Psoas muscle (tissue), 7 donors: ENCODE measurements at regions not wholly inside any gene's neighbourhood (a gene's known extent, or its start where the extent isn't known, plus 50 kb on each side); places are given as distances from the start of the nearest gene placed in this dataset.
"Not testable (repeated sequence)": the region's sequence is repeated elsewhere in the genome, so short reads cannot be mapped to it uniquely, and the experiment has no call there.

Source experiments
- ATAC-seq, 4 donors: fragments of 200-7000 bp; cut with Tn5 transposase; one replicate each; pipeline ENCODE4 v1.9.1; 2020; ENCODE audit warnings: moderate library complexity in 3 of 4, mild to moderate bottlenecking in 2 of 4
- DNase-seq, 2 donors: peaks; one replicate each; pipeline ENCODE4 v3.0.0-alpha.2; 2020
- H3K27ac ChIP-seq: fragments of 200-600 bp; one replicate; pipeline ENCODE4 v1.8.0; 2022
- H3K27me3 ChIP-seq, 3 donors: fragments of 200-600 bp in 1 of 3; one replicate each; pipeline versions ENCODE4 v1.6.1 to v1.8.0; 2013 to 2022; ENCODE audit warnings: low read length in 2 of 3, mild to moderate bottlenecking in 2 of 3, moderate library complexity in 1 of 3; ENCODE audit not compliant: insufficient read depth in 3 of 3
- H3K36me3 ChIP-seq, 2 donors: fragments of 200-600 bp in 1 of 2; one replicate each; pipeline versions ENCODE4 v1.6.1 to v1.8.0; 2013 to 2022; ENCODE audit warnings: low read depth in 1 of 2, mild to moderate bottlenecking in 1 of 2, moderate library complexity in 1 of 2; ENCODE audit not compliant: insufficient read depth in 1 of 2
- H3K4me1 ChIP-seq: fragments of 200-600 bp; one replicate; pipeline ENCODE4 v1.8.0; 2022
- H3K4me3 ChIP-seq: fragments of 200-600 bp; one replicate; pipeline ENCODE4 v1.8.0; 2022; ENCODE audit warnings: mild to moderate bottlenecking
- H3K9me3 ChIP-seq: fragments of 200-600 bp; one replicate; pipeline ENCODE4 v1.8.0; 2022
- CTCF ChIP-seq: fragments of 200-600 bp; IDR thresholded peaks from one replicate; pipeline ENCODE4 v1.8.0; 2022; ENCODE audit warnings: antibody characterized with exemption
- WGBS, 3 donors: extraction: QIAGEN DNeasy Blood & Tissue Kit; methylation state at CpG; one replicate each; pipeline versions ENCODE4 v1.1.6 to v1.1.7; 2013; 5-methylcytosine and 5-hydroxymethylcytosine counted together
- intact Hi-C, 2 donors: fragments of 100-400 bp; cut with DNase I; formaldehyde crosslinking; loops; one replicate each; pipeline versions ENCODE4 v1.11.0 to v1.14.2; 2022
- donor health status: healthy with polysubstance abuse.
- donor health status: DM: no; HTN: no; CAD: no; lungs with moderate emphysema.
- donor health status: Bipolar disorder and iron deficiency.
- donor health status: healthy.
- donor health status: DM: yes; HTN: yes; CAD: no.
- donor health status: DM: no; HTN: no; CAD: no.
- donor health status: DM: yes; HTN: yes; CAD: no.

GRCh38 chr7:45435846-45436245 lies 138.3 kb upstream of the ADCY1 start:
- Histone ChIP-seq H3K27me3 (no peaks in the 10 kb centered on the region), H3K4me1 (no peaks in the 10 kb centered on the region), H3K36me3 (no peaks in the 10 kb centered on the region), H3K27ac (no peak overlapping the region), H3K9me3 (peaks cover 7% of the 10 kb centered on the region), H3K4me3 (no peak overlapping the region)
- ATAC-seq (peak in 1 of 4 donors; percentile 36), DNase-seq (no peak)
- intact Hi-C loops = no loop called here
- TF ChIP-seq CTCF = no peak
- WGBS, 3 donors = 77 to 82% (median 78%) methylated on average over 1 of the region's 1 CpG

GRCh38 chr7:45440776-45441175 lies 133.4 kb upstream of the ADCY1 start:
- H3K27ac ChIP-seq, H3K27me3 ChIP-seq, intact Hi-C loops, H3K4me1 ChIP-seq, H3K4me3 ChIP-seq, DNase-seq, H3K36me3 ChIP-seq, ATAC-seq, H3K9me3 ChIP-seq: not testable (repeated sequence)
- WGBS, 3 donors = 94% methylated on average over 1 of the region's 1 CpG

DNA sequence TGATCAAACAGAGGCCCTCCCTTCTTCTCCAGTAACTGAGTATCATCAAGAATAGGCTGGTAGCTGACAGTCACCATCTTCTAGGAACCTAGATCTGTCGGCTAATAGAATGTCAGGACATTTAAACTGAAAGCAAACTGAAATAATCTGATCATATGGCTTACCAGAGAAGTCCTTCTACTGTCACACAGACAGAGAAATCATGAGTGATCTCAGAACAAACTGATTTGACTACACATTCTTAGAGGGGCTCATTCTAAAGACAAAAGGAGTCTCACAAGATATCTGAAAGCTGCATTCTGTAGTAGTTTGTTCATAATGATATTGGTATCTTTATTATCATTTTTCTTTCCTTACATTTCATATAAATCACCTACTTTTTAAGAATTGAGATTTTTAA lies 130.9 kb upstream of the ADCY1 start:
- TF ChIP-seq CTCF = no peak
- peaks cover 7% of the 10 kb centered on the region for H3K9me3 ChIP-seq
- ATAC-seq (no peak), DNase-seq (no peak)
- H3K36me3 ChIP-seq = no peaks in the 10 kb centered on the region
- H3K27me3 ChIP-seq = no peaks in the 10 kb centered on the region
- 70 to 86% (median 77%) methylated on average over 1 of the region's 1 CpG for WGBS, 3 donors
- no peaks in the 10 kb centered on the region for H3K4me1 ChIP-seq
- no peak overlapping the region for H3K4me3 ChIP-seq
- H3K27ac ChIP-seq = no peak overlapping the region
- intact Hi-C loops = no loop called here

GRCh38 chr7:45446195-45446944 lies 127.8 kb upstream of the ADCY1 start:
- no peak overlapping the region for H3K27ac ChIP-seq
- no peak for TF ChIP-seq CTCF
- ATAC-seq (no peak), DNase-seq (no peak)
- no peak overlapping the region for H3K4me3 ChIP-seq
- H3K36me3 ChIP-seq = no peaks in the 10 kb centered on the region
- no peaks in the 10 kb centered on the region for H3K9me3 ChIP-seq
- WGBS, 3 donors = 78 to 86% (median 78%) methylated on average over 2 of the region's 2 CpGs
- H3K4me1 ChIP-seq = no peaks in the 10 kb centered on the region
- intact Hi-C loops = no loop called here
- no peaks in the 10 kb centered on the region for H3K27me3 ChIP-seq

GRCh38 chr7:45447296-45447695 lies 126.9 kb upstream of the ADCY1 start:
- no peaks in the 10 kb centered on the region for H3K36me3 ChIP-seq
- intact Hi-C loops = no loop called here
- no peaks in the 10 kb centered on the region for H3K27me3 ChIP-seq
- H3K4me3 ChIP-seq = no peak overlapping the region
- DNase-seq = no peak
- no peaks in the 10 kb centered on the region for H3K4me1 ChIP-seq
- H3K27ac ChIP-seq = no peak overlapping the region
- ATAC-seq = no peak
- no peak for TF ChIP-seq CTCF
- no peaks in the 10 kb centered on the region for H3K9me3 ChIP-seq
- WGBS, 3 donors = 85 to 94% (median 92%) methylated on average over 1 of the region's 1 CpG
